ENCODE measurements at regions not wholly inside any gene's neighbourhood (a gene's known extent, or its start where the extent isn't known, plus 50 kb on each side); places are given as distances from the start of the nearest gene placed in this dataset.
"Not testable (repeated sequence)": the region's sequence is repeated elsewhere in the genome, so short reads cannot be mapped to it uniquely, and the experiment has no call there.

- in situ Hi-C loops (cut with HindIII; ENCODE audit: low sequenced_read_pairs) = no loop called here
These were observed 564.3 kb downstream of the MN1 start for GRCh38 chr22:27237080-27237741.

GRCh38 chr22:27238935-27239510, 562.5 kb downstream of the MN1 start:
- DNase-seq (ENCODE audit: low spot score) = no peak
- in situ Hi-C loops (cut with HindIII; ENCODE audit: low sequenced_read_pairs) = no loop called here

More at GRCh38 chr22:27237080-27237741, 564.3 kb downstream of the MN1 start:
- no peak for DNase-seq (ENCODE audit: low spot score)

- in situ Hi-C loops (cut with HindIII; ENCODE audit: low sequenced_read_pairs) = no loop called here
- no peak for DNase-seq (ENCODE audit: low spot score)
These were observed 562.0 kb downstream of the MN1 start for GRCh38 chr22:27239520-27239919.

- in situ Hi-C loops (cut with HindIII; ENCODE audit: low sequenced_read_pairs) = no loop called here
- DNase-seq (ENCODE audit: low spot score) = no peak
These were observed 561.1 kb downstream of the MN1 start for GRCh38 chr22:27240298-27241075.

GRCh38 chr22:27241430-27242321, 559.9 kb downstream of the MN1 start:
- peak; percentile 8 for DNase-seq (ENCODE audit: low spot score)
- in situ Hi-C loops (cut with HindIII; ENCODE audit: low sequenced_read_pairs) = no loop called here

GRCh38 chr22:27242474-27242873, 559.1 kb downstream of the MN1 start:
- no peak for DNase-seq (ENCODE audit: low spot score)
- in situ Hi-C loops (cut with HindIII; ENCODE audit: low sequenced_read_pairs) = no loop called here

- in situ Hi-C loops (cut with HindIII; ENCODE audit: low sequenced_read_pairs) = no loop called here
- DNase-seq (ENCODE audit: low spot score) = no peak
These were observed 558.5 kb downstream of the MN1 start for GRCh38 chr22:27242917-27243589.

GRCh38 chr22:27244328-27244727, 557.2 kb downstream of the MN1 start:
- in situ Hi-C loops (cut with HindIII; ENCODE audit: low sequenced_read_pairs) = no loop called here
- DNase-seq (ENCODE audit: low spot score) = no peak

- no peak for DNase-seq (ENCODE audit: low spot score)
- in situ Hi-C loops (cut with HindIII; ENCODE audit: low sequenced_read_pairs) = no loop called here
These were observed 556.5 kb downstream of the MN1 start for GRCh38 chr22:27245056-27245455.

GRCh38 chr22:27246558-27246957, 555.0 kb downstream of the MN1 start:
- in situ Hi-C loops (cut with HindIII; ENCODE audit: low sequenced_read_pairs) = no loop called here
- DNase-seq (ENCODE audit: low spot score) = no peak

GRCh38 chr22:27247701-27248434, 553.7 kb downstream of the MN1 start:
- no peak for DNase-seq (ENCODE audit: low spot score)
- in situ Hi-C loops (cut with HindIII; ENCODE audit: low sequenced_read_pairs) = no loop called here

GRCh38 chr22:27250418-27250817, 551.1 kb downstream of the MN1 start:
- in situ Hi-C loops (cut with HindIII; ENCODE audit: low sequenced_read_pairs) = no loop called here
- DNase-seq (ENCODE audit: low spot score) = no peak

GRCh38 chr22:27250886-27251285, 550.7 kb downstream of the MN1 start:
- no peak for DNase-seq (ENCODE audit: low spot score)
- in situ Hi-C loops (cut with HindIII; ENCODE audit: low sequenced_read_pairs) = no loop called here

GRCh38 chr22:27251563-27251962, 550.0 kb downstream of the MN1 start:
- in situ Hi-C loops (cut with HindIII; ENCODE audit: low sequenced_read_pairs) = no loop called here
- DNase-seq (ENCODE audit: low spot score) = no peak

- no peak for DNase-seq (ENCODE audit: low spot score)
- in situ Hi-C loops (cut with HindIII; ENCODE audit: low sequenced_read_pairs) = no loop called here
These were observed 549.1 kb downstream of the MN1 start for GRCh38 chr22:27252282-27253049.

- no peak for DNase-seq (ENCODE audit: low spot score)
These were observed 548.3 kb downstream of the MN1 start for GRCh38 chr22:27253108-27253902.

GRCh38 chr22:27254063-27254462, 547.5 kb downstream of the MN1 start:
- DNase-seq (ENCODE audit: low spot score); in situ Hi-C loops (cut with HindIII; ENCODE audit: low sequenced_read_pairs): not testable (repeated sequence)

More at GRCh38 chr22:27253108-27253902, 548.3 kb downstream of the MN1 start:
- in situ Hi-C loops (cut with HindIII; ENCODE audit: low sequenced_read_pairs) = no loop called here

Data from G401 (cell line).